ENCODE measurements at regions not wholly inside any gene's neighbourhood (a gene's known extent, or its start where the extent isn't known, plus 50 kb on each side); places are given as distances from the start of the nearest gene placed in this dataset.

DNA sequence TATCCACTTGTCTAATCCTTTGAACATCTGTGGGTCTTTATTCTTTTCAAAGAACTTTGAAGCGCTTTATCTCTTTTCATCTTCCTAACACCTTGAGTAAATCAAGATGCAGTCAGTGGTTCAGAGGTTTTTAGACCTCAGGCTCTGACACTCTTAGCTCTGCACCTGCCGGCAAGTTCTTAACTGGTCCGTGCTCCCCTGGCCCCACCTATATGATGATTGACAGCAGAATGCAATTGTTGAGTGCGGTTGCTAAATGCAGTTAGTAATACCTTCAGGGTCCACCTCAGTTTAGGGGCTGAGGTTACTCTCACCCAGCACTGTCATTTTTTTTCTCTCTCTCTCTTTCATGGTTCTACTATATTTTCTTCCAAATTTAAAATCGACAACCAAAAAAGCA lies 854.2 kb upstream of the AUTS2 start:
- TF ChIP-seq, protein P1, sequence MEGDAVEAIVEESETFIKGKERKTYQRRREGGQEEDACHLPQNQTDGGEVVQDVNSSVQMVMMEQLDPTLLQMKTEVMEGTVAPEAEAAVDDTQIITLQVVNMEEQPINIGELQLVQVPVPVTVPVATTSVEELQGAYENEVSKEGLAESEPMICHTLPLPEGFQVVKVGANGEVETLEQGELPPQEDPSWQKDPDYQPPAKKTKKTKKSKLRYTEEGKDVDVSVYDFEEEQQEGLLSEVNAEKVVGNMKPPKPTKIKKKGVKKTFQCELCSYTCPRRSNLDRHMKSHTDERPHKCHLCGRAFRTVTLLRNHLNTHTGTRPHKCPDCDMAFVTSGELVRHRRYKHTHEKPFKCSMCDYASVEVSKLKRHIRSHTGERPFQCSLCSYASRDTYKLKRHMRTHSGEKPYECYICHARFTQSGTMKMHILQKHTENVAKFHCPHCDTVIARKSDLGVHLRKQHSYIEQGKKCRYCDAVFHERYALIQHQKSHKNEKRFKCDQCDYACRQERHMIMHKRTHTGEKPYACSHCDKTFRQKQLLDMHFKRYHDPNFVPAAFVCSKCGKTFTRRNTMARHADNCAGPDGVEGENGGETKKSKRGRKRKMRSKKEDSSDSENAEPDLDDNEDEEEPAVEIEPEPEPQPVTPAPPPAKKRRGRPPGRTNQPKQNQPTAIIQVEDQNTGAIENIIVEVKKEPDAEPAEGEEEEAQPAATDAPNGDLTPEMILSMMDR (IDR thresholded peaks at IDR 0.05) = no peak
- TF ChIP-seq POLR2AphosphoS5 (IDR thresholded peaks at IDR 0.05) (no peak), EP300 (IDR thresholded peaks at IDR 0.05) (no peak), POLR2A (IDR thresholded peaks at IDR 0.05) (no peak)

Measured in gastroesophageal sphincter (tissue), 3 donors.